CD4-positive, alpha-beta T cell treated with Interleukin-17A for 1 hour (primary cell): ENCODE measurements at regions not wholly inside any gene's neighbourhood (a gene's known extent, or its start where the extent isn't known, plus 50 kb on each side); places are given as distances from the start of the nearest gene placed in this dataset.
"Not testable (repeated sequence)": the region's sequence is repeated elsewhere in the genome, so short reads cannot be mapped to it uniquely, and the experiment has no call there.

Experiments used
- DNase-seq: peaks from one replicate; pipeline ENCODE4 v3.0.0-alpha.2; 2020

GRCh38 chr2:239831001-239831731 is 194.0 kb downstream of the NDUFA10 start:
- no peak for DNase-seq

- no peak for DNase-seq
These were observed 194.8 kb downstream of the NDUFA10 start for GRCh38 chr2:239830121-239831000.

GRCh38 chr2:239829326-239829725 is 195.8 kb downstream of the NDUFA10 start:
- DNase-seq: no peak

GRCh38 chr2:239828973-239829275 is 196.2 kb downstream of the NDUFA10 start:
- not testable (repeated sequence) for DNase-seq

- no peak for DNase-seq
These were observed 196.8 kb downstream of the NDUFA10 start for GRCh38 chr2:239828192-239828972.

GRCh38 chr2:239827523-239827890 is 197.6 kb downstream of the NDUFA10 start:
- no peak for DNase-seq

DNA sequence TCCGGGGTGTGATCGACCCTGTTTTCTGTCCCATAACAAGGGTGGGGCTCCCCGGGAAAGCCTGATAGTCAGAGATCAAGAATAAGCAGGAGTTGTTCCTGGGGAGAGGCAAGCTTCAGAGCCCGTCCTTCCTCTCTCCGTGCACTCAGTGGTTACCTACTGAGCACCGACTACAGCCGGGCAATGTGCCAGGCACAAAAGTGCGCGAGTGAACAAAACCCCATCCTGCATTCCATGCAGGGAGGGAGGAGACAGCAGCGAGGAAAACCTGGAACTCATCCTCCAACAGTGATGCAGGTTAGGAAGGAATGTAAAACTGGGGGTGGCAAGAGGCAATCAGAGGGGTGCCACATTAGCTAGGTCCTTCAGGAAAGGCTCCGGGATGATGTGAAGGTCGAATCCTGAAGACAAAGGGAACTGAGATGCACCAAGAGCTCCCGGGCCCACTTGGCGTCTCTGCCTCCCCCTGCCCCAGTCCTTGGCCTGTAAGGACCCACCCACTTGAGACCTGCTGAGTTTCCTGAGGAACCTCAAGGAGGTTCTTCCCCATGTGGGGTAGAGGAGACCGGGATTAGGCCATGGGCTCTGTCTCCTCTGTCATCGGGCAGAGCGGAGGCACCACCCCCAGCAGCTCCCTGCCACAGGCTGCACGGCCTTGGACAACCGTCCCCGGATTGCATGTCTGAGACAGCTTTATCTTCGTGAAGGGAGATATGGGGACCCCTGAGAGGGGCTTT is 198.2 kb downstream of the NDUFA10 start:
- no peak for DNase-seq

GRCh38 chr2:239826376-239826775 is 198.8 kb downstream of the NDUFA10 start:
- no peak for DNase-seq

DNA sequence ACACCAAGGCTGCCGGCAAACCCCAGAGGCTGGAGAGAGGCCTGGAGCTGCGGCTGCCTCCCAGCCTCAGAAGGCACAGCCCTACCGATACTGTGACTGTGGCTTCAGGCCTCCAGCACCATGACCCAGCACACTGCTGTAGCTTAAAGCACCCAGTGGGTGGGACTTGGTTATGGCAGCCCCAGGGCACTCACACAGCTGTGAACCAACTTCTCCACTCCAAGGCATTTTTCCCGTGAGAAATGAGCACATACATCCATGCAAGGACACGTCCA is 199.5 kb downstream of the NDUFA10 start:
- DNase-seq: no peak

- no peak for DNase-seq
These were observed 200.1 kb downstream of the NDUFA10 start for GRCh38 chr2:239824866-239825704.

- DNase-seq: no peak
These were observed 201.0 kb downstream of the NDUFA10 start for GRCh38 chr2:239824046-239824694.

GRCh38 chr2:239822146-239822831 is 202.9 kb downstream of the NDUFA10 start:
- no peak for DNase-seq

GRCh38 chr2:239821694-239822075 is 203.5 kb downstream of the NDUFA10 start:
- no peak for DNase-seq

- DNase-seq: no peak
These were observed 204.1 kb downstream of the NDUFA10 start for GRCh38 chr2:239820836-239821693.

DNA sequence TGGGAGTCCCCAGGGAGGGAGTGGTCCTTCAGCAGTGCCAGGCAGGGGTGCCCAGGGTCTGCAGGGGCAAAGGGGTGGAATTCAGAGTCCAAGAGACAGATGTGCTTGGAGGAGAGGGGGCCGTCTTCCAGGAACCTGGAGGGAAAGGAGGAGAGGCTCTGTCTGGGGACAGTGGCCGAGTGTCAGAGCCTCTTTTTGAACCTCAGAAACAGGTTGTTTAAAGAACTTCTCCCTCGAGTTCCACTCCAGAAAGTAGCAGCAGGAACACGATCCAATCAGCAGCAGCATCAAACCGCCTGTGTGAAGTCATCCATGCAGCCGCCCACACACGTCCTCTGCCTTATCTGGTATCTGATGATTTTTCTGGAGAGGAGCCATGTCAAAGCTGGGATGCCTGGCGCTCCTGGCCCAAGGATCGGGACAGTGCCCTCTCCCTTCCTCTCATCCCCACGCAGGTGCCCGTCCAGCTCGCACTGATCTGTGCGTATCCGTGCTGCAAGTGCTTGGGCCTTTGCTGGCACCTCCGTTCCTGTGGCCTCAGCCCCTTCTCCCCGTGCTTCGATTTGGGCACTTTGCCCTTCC is 205.1 kb downstream of the NDUFA10 start:
- DNase-seq: no peak

- DNase-seq: no peak
These were observed 205.8 kb downstream of the NDUFA10 start for GRCh38 chr2:239819091-239819973.

GRCh38 chr2:239818531-239819011 is 206.6 kb downstream of the NDUFA10 start:
- no peak for DNase-seq

DNA sequence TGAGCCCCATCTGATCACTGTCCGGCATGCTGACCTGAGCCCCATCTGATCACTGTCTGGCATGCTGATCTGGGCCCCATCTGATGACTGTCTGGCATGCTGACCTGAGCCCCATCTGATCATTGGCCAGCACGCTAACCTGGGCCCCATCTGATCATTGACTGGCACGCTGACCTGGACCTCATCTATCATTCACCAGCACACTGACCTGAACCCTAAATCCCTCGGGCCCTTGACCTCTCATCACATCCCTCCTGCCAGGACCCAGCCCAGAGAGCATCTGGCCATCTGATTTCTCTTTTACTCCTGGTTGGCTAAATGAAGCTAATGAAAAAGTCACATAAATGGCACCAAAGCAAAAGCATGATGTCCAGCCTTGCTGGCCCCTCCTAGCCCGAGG is 207.1 kb downstream of the NDUFA10 start:
- DNase-seq: no peak
